HG03045 (cell line): ENCODE measurements at regions not wholly inside any gene's neighbourhood (a gene's known extent, or its start where the extent isn't known, plus 50 kb on each side); places are given as distances from the start of the nearest gene placed in this dataset.
"Not testable (repeated sequence)": the region's sequence is repeated elsewhere in the genome, so short reads cannot be mapped to it uniquely, and the experiment has no call there.

Experiments used
- ATAC-seq: cut with Tn5 transposase; IDR thresholded peaks from one replicate; pipeline ENCODE4 v1.9.1; 2021; ENCODE audit warnings: mild to moderate bottlenecking, moderate library complexity; ENCODE audit not compliant: unreplicated experiment

- ATAC-seq = no peak
Measured at GRCh38 chr4:3877236-3877635, 111.1 kb downstream of the ADRA2C start.

GRCh38 chr4:3877868-3878267 lies 111.7 kb downstream of the ADRA2C start:
- ATAC-seq = no peak

GRCh38 chr4:3878678-3879077 lies 112.5 kb downstream of the ADRA2C start:
- ATAC-seq = no peak

- no peak for ATAC-seq
Measured at GRCh38 chr4:3879681-3880614, 113.8 kb downstream of the ADRA2C start.

- no peak for ATAC-seq
Measured at GRCh38 chr4:3880615-3881120, 114.5 kb downstream of the ADRA2C start.

- ATAC-seq = not testable (repeated sequence)
Measured at GRCh38 chr4:3882316-3882885, 116.2 kb downstream of the ADRA2C start.

GRCh38 chr4:3884261-3884660 lies 118.1 kb downstream of the ADRA2C start:
- not testable (repeated sequence) for ATAC-seq

- not testable (repeated sequence) for ATAC-seq
Measured at GRCh38 chr4:3893590-3893989, 127.4 kb downstream of the ADRA2C start.

GRCh38 chr4:3894086-3894959 lies 128.1 kb downstream of the ADRA2C start:
- ATAC-seq = not testable (repeated sequence)

- ATAC-seq = no peak
Measured at GRCh38 chr4:3896441-3896840, 130.3 kb downstream of the ADRA2C start.

GRCh38 chr4:3896871-3897578 lies 130.8 kb downstream of the ADRA2C start:
- ATAC-seq = not testable (repeated sequence)

GRCh38 chr4:3898098-3898497 lies 131.9 kb downstream of the ADRA2C start:
- ATAC-seq = no peak

GRCh38 chr4:3898928-3899327 lies 132.7 kb downstream of the ADRA2C start:
- ATAC-seq = not testable (repeated sequence)

- ATAC-seq = not testable (repeated sequence)
Measured at GRCh38 chr4:3904264-3904955, 138.2 kb downstream of the ADRA2C start.

GRCh38 chr4:3909616-3910015 lies 143.4 kb downstream of the ADRA2C start:
- ATAC-seq = not testable (repeated sequence)

GRCh38 chr4:3910161-3910950 lies 144.2 kb downstream of the ADRA2C start:
- not testable (repeated sequence) for ATAC-seq

- no peak for ATAC-seq
Measured at GRCh38 chr4:3911252-3911856, 145.2 kb downstream of the ADRA2C start.

GRCh38 chr4:3914511-3914910 lies 148.3 kb downstream of the ADRA2C start:
- ATAC-seq = not testable (repeated sequence)
